SK-N-SH (cell line): ENCODE measurements at regions not wholly inside any gene's neighbourhood (a gene's known extent, or its start where the extent isn't known, plus 50 kb on each side); places are given as distances from the start of the nearest gene placed in this dataset.

Source experiments
- CTCF ChIA-PET: fragments of 300-600, 350-600 bp; formaldehyde crosslinking; extraction: SDS; loops from one replicate; lab custom pipeline; 2021; lab: Yijun Ruan, JAX
- POLR2A ChIA-PET: fragments of 350-600 bp; sonication (Branson Sonifier 250); formaldehyde crosslinking; extraction: SDS; loops from one replicate; lab custom pipeline; 2020; ENCODE audit warnings: antibody characterized with exemption, inconsistent platforms; lab: Yijun Ruan, JAX
- DNase-seq: peaks from one replicate; pipeline ENCODE4 v3.0.0; 2012
- H2AFZ ChIP-seq: fragments of 200-600 bp; sonication (generic); 2 replicates; pipeline ENCODE4 v1.8.1; 2016; ENCODE audit warnings: antibody characterized with exemption, mild to moderate bottlenecking, low read depth
- H3F3A ChIP-seq: fragments of 200-600 bp; sonication (generic); replicated peaks from 2 replicates; pipeline ENCODE3; 2016; ENCODE audit warnings: antibody characterized with exemption, mild to moderate bottlenecking; ENCODE audit not compliant: insufficient read depth
- H3K27ac ChIP-seq, 2 experiments: fragments of 200-500 bp in 1 of 2; fragments of 200-600 bp in 1 of 2; sonication (Bioruptor generic) in 1 of 2; sonication (generic), shearing (Covaris generic) in 1 of 2; 2 replicates each; pipeline versions ENCODE4 v1.5.1 to v1.6.1; 2014 to 2016; ENCODE audit warnings: low read depth in 2 of 2, inconsistent platforms in 1 of 2, low read length in 1 of 2, mild to moderate bottlenecking in 1 of 2, mixed read lengths in 1 of 2
- H3K27me3 ChIP-seq: fragments of 200-600 bp; sonication (generic), shearing (Covaris generic); 2 replicates; pipeline ENCODE4 v1.6.1; 2016; ENCODE audit warnings: mixed run types; ENCODE audit not compliant: insufficient read depth
- H3K36me3 ChIP-seq, 2 experiments: fragments of 200-500 bp in 1 of 2; fragments of 200-600 bp in 1 of 2; sonication (Bioruptor generic) in 1 of 2; sonication (generic) in 1 of 2; replicated peaks in 1 of 2; 2 replicates each; pipeline versions ENCODE3 to v1.5.1; 2014 to 2016; ENCODE audit warnings: low read length in 1 of 2, mild to moderate bottlenecking in 1 of 2; ENCODE audit not compliant: insufficient read depth in 2 of 2, control insufficient read depth in 1 of 2
- H3K4me1 ChIP-seq, 2 experiments: fragments of 200-500 bp in 1 of 2; fragments of 200-600 bp in 1 of 2; sonication (Bioruptor generic) in 1 of 2; sonication (generic), shearing (Covaris generic) in 1 of 2; 2 replicates each; pipeline versions ENCODE4 v1.5.1 to v1.6.1; 2014 to 2016; ENCODE audit warnings: low read depth in 1 of 2, low read length in 1 of 2, mixed run types in 1 of 2; ENCODE audit not compliant: insufficient read depth in 2 of 2, control insufficient read depth in 1 of 2
- H3K4me2 ChIP-seq: fragments of 200-600 bp; sonication (generic), shearing (Covaris generic); 2 replicates; pipeline ENCODE4 v1.6.1; 2017; ENCODE audit warnings: mixed run types
- H3K4me3 ChIP-seq, 2 experiments: fragments of 200-500 bp in 1 of 2; fragments of 200-600 bp in 1 of 2; sonication (Bioruptor generic) in 1 of 2; sonication (generic), shearing (Covaris generic) in 1 of 2; 2 replicates each; pipeline versions ENCODE4 v1.5.1 to v1.8.1; 2014 to 2016; ENCODE audit warnings: low read depth in 2 of 2, inconsistent platforms in 1 of 2, low read length in 1 of 2, mild to moderate bottlenecking in 1 of 2, mixed read lengths in 1 of 2, moderate library complexity in 1 of 2
- H3K79me2 ChIP-seq: fragments of 200-600 bp; sonication (generic); 2 replicates; pipeline ENCODE4 v1.8.1; 2017; ENCODE audit warnings: mild to moderate bottlenecking; ENCODE audit not compliant: insufficient read depth
- H3K9ac ChIP-seq: fragments of 200-600 bp; sonication (generic); 2 replicates; pipeline ENCODE4 v1.6.1; 2017; ENCODE audit warnings: mixed run types
- H3K9me2 ChIP-seq: fragments of 200-600 bp; sonication (generic); 2 replicates; pipeline ENCODE4 v1.6.1; 2017; ENCODE audit warnings: mixed run types
- H3K9me3 ChIP-seq: fragments of 200-600 bp; sonication (generic); 2 replicates; pipeline ENCODE4 v1.6.1; 2017; ENCODE audit warnings: mixed run types, mild to moderate bottlenecking, moderate library complexity
- H4K20me1 ChIP-seq: fragments of 200-600 bp; sonication (generic); 2 replicates; pipeline ENCODE4 v1.6.1; 2017; ENCODE audit warnings: mild to moderate bottlenecking, mixed run types; ENCODE audit not compliant: insufficient read depth
- CHD2 ChIP-seq: fragments of 150-350 bp; IDR thresholded peaks from 2 replicates; pipeline ENCODE4 v1.6.1; 2018; ENCODE audit warnings: low read length; ENCODE audit not compliant: partially characterized antibody
- ELF1 ChIP-seq: IDR thresholded peaks from 2 replicates; pipeline ENCODE4 v1.4.0; 2012
- EZH2phosphoT487 ChIP-seq: fragments of 200-600 bp; sonication (generic); IDR thresholded peaks from 2 replicates; pipeline ENCODE4 v1.6.1; 2017; ENCODE audit warnings: low read depth, mixed run types, mild to moderate bottlenecking, antibody characterized with exemption, moderate library complexity, borderline replicate concordance
- FOSL2 ChIP-seq: IDR thresholded peaks from 2 replicates; pipeline ENCODE4 v1.4.0; 2012; ENCODE audit warnings: low read depth, mild to moderate bottlenecking, moderate library complexity, borderline replicate concordance
- FOXJ3 ChIP-seq: sonication (generic); formaldehyde crosslinking; IDR thresholded peaks from 2 replicates; pipeline ENCODE4 v1.5.1; 2020; ENCODE audit warnings: mild to moderate bottlenecking, missing genetic modification reagents
- FOXM1 ChIP-seq: IDR thresholded peaks from 2 replicates; pipeline ENCODE4 v1.4.0; 2012; ENCODE audit warnings: low read depth, mild to moderate bottlenecking
- GATA2 ChIP-seq: sonication (generic); formaldehyde crosslinking; IDR thresholded peaks from 2 replicates; pipeline ENCODE4 v1.5.0; 2020; ENCODE audit warnings: mild to moderate bottlenecking, missing genetic modification reagents
- MEF2A ChIP-seq: IDR thresholded peaks from 2 replicates; pipeline ENCODE4 v1.4.0; 2012; ENCODE audit warnings: low read depth, borderline replicate concordance
- NFIC ChIP-seq: IDR thresholded peaks from 2 replicates; pipeline ENCODE4 v1.4.0; 2012; ENCODE audit warnings: borderline replicate concordance
- NRF1 ChIP-seq: IDR thresholded peaks from 2 replicates; pipeline ENCODE4 v1.6.1; 2012; ENCODE audit warnings: low read depth, mild to moderate bottlenecking, low read length
- POLR2AphosphoS5 ChIP-seq: IDR thresholded peaks from 2 replicates; pipeline ENCODE4 v1.6.1; 2012; ENCODE audit warnings: low read depth, low read length
- SMC3 ChIP-seq: IDR thresholded peaks from 2 replicates; pipeline ENCODE4 v1.6.1; 2012; ENCODE audit warnings: low read depth, low read length, improper control_type of control experiment
- TCF12 ChIP-seq: IDR thresholded peaks from 2 replicates; pipeline ENCODE4 v1.4.0; 2012
- WGBS: methylation state at CpG from one replicate; pipeline ENCODE4 v1.1.6; 2017; ENCODE audit warnings: low lambda C conversion rate; 5-methylcytosine and 5-hydroxymethylcytosine counted together
- TF ChIP-seq, protein P1 (sequence below): fragments of 150-350 bp; IDR thresholded peaks from 2 replicates; pipeline ENCODE4 v1.6.1; 2017; ENCODE audit warnings: antibody characterized with exemption, low read length, low read depth, borderline replicate concordance
- TF ChIP-seq, protein P2 (sequence below): IDR thresholded peaks from 2 replicates; pipeline ENCODE4 v1.4.0; 2012; ENCODE audit warnings: low read depth
- TF ChIP-seq, protein P3 (sequence below): IDR thresholded peaks from 2 replicates; pipeline ENCODE4 v1.4.0; 2012; ENCODE audit warnings: low read depth, borderline replicate concordance
- TF ChIP-seq, protein P4 (sequence below): fragments of 150-350 bp; IDR thresholded peaks from 2 replicates; pipeline ENCODE4 v1.6.1; 2016; ENCODE audit warnings: mild to moderate bottlenecking, low read depth, low read length
- TF ChIP-seq, protein P5 (sequence below): IDR thresholded peaks from 2 replicates; pipeline ENCODE4 v1.4.0; 2012; ENCODE audit warnings: low read depth, borderline replicate concordance

DNA sequence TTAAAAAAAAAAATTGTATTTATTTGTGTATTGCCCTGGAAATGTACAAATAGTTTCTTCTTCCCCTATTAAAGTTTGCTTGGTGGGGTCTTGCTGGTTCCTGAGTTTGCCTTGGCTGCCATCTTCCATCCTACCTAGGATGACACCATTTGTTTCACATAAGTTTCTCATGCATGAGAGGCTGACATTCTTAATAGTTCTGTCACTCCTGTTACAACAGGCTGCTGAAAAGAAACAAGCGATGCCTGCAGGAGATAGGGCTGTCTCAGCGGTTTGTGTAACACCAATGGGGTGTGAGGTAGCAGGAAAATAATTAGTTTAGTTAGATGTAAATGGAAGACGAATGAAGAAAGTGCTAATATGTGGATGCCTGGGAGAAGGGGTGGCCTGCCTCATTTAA, 1000.9 kb upstream of the RBFOX1 start:
- 13% methylated on average over 3 of the region's 3 CpGs for WGBS
- Histone ChIP-seq H3K9me3 (no peaks in the 10 kb centered on the region), H3K9ac (no peak overlapping the region)
- TF ChIP-seq, protein P1, sequence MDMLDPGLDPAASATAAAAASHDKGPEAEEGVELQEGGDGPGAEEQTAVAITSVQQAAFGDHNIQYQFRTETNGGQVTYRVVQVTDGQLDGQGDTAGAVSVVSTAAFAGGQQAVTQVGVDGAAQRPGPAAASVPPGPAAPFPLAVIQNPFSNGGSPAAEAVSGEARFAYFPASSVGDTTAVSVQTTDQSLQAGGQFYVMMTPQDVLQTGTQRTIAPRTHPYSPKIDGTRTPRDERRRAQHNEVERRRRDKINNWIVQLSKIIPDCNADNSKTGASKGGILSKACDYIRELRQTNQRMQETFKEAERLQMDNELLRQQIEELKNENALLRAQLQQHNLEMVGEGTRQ = no peak
- TF ChIP-seq ELF1 (no peak), NFIC (no peak), MEF2A (no peak), CHD2 (no peak), FOXM1 (no peak), NRF1 (no peak), FOXJ3 (CRISPR knock-in tag) (no peak), EZH2phosphoT487 (no peak), TCF12 (no peak)
- TF ChIP-seq, protein P2, sequence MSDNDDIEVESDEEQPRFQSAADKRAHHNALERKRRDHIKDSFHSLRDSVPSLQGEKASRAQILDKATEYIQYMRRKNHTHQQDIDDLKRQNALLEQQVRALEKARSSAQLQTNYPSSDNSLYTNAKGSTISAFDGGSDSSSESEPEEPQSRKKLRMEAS = no peak
- TF ChIP-seq, protein P3, sequence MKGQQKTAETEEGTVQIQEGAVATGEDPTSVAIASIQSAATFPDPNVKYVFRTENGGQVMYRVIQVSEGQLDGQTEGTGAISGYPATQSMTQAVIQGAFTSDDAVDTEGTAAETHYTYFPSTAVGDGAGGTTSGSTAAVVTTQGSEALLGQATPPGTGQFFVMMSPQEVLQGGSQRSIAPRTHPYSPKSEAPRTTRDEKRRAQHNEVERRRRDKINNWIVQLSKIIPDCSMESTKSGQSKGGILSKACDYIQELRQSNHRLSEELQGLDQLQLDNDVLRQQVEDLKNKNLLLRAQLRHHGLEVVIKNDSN = no peak
- TF ChIP-seq, protein P4, sequence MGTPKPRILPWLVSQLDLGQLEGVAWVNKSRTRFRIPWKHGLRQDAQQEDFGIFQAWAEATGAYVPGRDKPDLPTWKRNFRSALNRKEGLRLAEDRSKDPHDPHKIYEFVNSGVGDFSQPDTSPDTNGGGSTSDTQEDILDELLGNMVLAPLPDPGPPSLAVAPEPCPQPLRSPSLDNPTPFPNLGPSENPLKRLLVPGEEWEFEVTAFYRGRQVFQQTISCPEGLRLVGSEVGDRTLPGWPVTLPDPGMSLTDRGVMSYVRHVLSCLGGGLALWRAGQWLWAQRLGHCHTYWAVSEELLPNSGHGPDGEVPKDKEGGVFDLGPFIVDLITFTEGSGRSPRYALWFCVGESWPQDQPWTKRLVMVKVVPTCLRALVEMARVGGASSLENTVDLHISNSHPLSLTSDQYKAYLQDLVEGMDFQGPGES = no peak
- TF ChIP-seq, all 33 proteins: peak for 0
- DNase-seq = no peak
- Histone ChIP-seq H3K4me1 (no peaks in the 10 kb centered on the region), H3K79me2 (no peaks in the 10 kb centered on the region), H3K27ac (no peak overlapping the region), H3K27me3 (no peaks in the 10 kb centered on the region), H3F3A (no peaks in the 10 kb centered on the region), H3K4me3 (no peak overlapping the region), H3K4me2 (no peak overlapping the region), H3K36me3 (no peaks in the 10 kb centered on the region), H2AFZ (no peak overlapping the region), H4K20me1 (no peaks in the 10 kb centered on the region), H3K9me2 (no peaks in the 10 kb centered on the region)
- ChIA-PET CTCF (interaction anchor here (1.3 kb wide), 1 partner anchor 8 kb away, joined by 4 read pairs; no protein-coding TSS in a partner anchor), POLR2A (no interaction called here)

DNA sequence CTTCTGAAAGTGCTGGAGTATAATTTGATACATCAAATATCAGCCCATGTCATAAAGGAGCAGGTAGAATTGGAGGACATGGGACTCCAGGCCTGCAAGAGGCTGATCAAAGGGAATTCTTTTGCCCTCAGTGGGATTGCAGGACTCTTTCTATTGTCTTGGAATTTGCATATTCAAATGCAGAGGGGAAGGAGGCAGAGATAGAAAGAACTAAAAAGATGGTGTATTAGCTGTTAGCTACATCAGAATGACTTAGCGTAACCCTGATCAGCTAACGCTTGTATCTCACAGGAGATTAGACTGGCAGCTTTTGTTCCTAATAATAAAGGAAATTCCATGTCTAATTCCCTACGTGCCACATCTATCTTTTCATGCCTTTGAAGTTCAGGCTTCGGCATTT, 1014.7 kb upstream of the RBFOX1 start:
- H3K9me2 ChIP-seq = no peaks in the 10 kb centered on the region
- DNase-seq = no peak
- ChIA-PET POLR2A (no interaction called here), CTCF (interaction anchor here (0.7 to 1.5 kb wide), 2 partner anchors 10 to 71 kb away, joined by 3 read pairs; no protein-coding TSS in a partner anchor)
- H4K20me1 ChIP-seq = no peaks in the 10 kb centered on the region
- no peaks in the 10 kb centered on the region for H3K27me3 ChIP-seq
- H3K9ac ChIP-seq = no peak overlapping the region
- H2AFZ ChIP-seq = no peak overlapping the region
- 43% methylated on average over 4 of the region's 4 CpGs for WGBS
- H3K27ac ChIP-seq = no peak overlapping the region
- no peaks in the 10 kb centered on the region for H3K4me1 ChIP-seq
- TF ChIP-seq POLR2AphosphoS5 (no peak), SMC3 (no peak), GATA2 (CRISPR knock-in tag) (no peak), ELF1 (no peak), FOSL2 (no peak), TCF12 (no peak), MEF2A (no peak), FOXJ3 (CRISPR knock-in tag) (no peak)
- TF ChIP-seq, protein P3 = no peak
- TF ChIP-seq, protein P5, sequence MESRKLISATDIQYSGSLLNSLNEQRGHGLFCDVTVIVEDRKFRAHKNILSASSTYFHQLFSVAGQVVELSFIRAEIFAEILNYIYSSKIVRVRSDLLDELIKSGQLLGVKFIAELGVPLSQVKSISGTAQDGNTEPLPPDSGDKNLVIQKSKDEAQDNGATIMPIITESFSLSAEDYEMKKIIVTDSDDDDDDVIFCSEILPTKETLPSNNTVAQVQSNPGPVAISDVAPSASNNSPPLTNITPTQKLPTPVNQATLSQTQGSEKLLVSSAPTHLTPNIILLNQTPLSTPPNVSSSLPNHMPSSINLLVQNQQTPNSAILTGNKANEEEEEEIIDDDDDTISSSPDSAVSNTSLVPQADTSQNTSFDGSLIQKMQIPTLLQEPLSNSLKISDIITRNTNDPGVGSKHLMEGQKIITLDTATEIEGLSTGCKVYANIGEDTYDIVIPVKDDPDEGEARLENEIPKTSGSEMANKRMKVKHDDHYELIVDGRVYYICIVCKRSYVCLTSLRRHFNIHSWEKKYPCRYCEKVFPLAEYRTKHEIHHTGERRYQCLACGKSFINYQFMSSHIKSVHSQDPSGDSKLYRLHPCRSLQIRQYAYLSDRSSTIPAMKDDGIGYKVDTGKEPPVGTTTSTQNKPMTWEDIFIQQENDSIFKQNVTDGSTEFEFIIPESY = no peak
- TF ChIP-seq, protein P4 = no peak
- no peaks in the 10 kb centered on the region for H3K9me3 ChIP-seq
- H3K79me2 ChIP-seq = no peaks in the 10 kb centered on the region
- no peak overlapping the region for H3K4me2 ChIP-seq
- H3K4me3 ChIP-seq = no peak overlapping the region
- no peaks in the 10 kb centered on the region for H3K36me3 ChIP-seq
- H3F3A ChIP-seq = no peaks in the 10 kb centered on the region
